Type B pancreatic cell (in vitro differentiated cells): ENCODE measurements at regions not wholly inside any gene's neighbourhood (a gene's known extent, or its start where the extent isn't known, plus 50 kb on each side); places are given as distances from the start of the nearest gene placed in this dataset.

ENCODE experiments used
- DNase-seq: peaks from one replicate; pipeline ENCODE4 v3.0.0; 2021; ENCODE audit warnings: mixed read lengths; ENCODE audit not compliant: unreplicated experiment; ENCODE audit errors: extremely low spot score
- H3K27ac Mint-ChIP-seq: 2 replicates; pipeline ENCODE4 v1.8.0; 2021; ENCODE audit warnings: mild to moderate bottlenecking, mixed read lengths
- H3K27me3 Mint-ChIP-seq: 2 replicates; pipeline ENCODE4 v1.8.0; 2021; ENCODE audit warnings: mixed read lengths
- H3K36me3 Mint-ChIP-seq: 2 replicates; pipeline ENCODE4 v1.8.0; 2021; ENCODE audit warnings: mixed read lengths
- H3K4me1 Mint-ChIP-seq: one replicate; pipeline ENCODE4 v1.8.0; 2021; ENCODE audit warnings: mixed read lengths; ENCODE audit not compliant: unreplicated experiment
- H3K4me3 Mint-ChIP-seq: 2 replicates; pipeline ENCODE4 v1.8.0; 2021; ENCODE audit warnings: mild to moderate bottlenecking, mixed read lengths
- H3K9me3 Mint-ChIP-seq: 2 replicates; pipeline ENCODE4 v1.8.0; 2021; ENCODE audit warnings: mixed read lengths
- TF ChIP-seq, protein P1 (sequence below): fragments of 200-600 bp; sonication (generic); conservative IDR thresholded peaks from 2 replicates; pipeline ENCODE4 v1.5.0; 2021; ENCODE audit warnings: antibody characterized with exemption, mild to moderate bottlenecking

DNA sequence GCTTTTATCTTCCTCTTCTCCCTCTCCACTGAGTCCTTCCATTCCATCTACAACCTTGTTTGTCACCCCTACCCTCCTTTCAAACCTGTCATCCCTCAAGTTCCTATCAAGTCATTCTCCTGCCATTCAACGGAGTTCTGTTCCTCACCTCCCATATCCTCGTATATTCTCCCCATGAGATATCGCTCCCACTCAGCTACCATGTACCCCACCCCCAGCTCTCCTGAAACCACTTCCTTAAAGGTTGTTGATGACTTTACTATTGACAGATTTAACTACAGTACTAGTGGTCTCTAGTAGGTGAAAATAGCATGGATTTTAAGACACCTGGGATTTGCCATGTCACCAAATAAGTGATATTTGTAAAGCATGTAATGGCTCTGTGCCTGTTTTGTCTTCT, 107.4 kb upstream of the BARHL2 start:
- H3K9me3 Mint-ChIP-seq: no peaks in the 10 kb centered on the region
- no peaks in the 10 kb centered on the region for H3K4me1 Mint-ChIP-seq
- DNase-seq: no peak
- peaks cover 62% of the 10 kb centered on the region for H3K27me3 Mint-ChIP-seq
- H3K27ac Mint-ChIP-seq: no peak overlapping the region
- no peak overlapping the region for H3K4me3 Mint-ChIP-seq
- no peaks in the 10 kb centered on the region for H3K36me3 Mint-ChIP-seq
- TF ChIP-seq, protein P1, sequence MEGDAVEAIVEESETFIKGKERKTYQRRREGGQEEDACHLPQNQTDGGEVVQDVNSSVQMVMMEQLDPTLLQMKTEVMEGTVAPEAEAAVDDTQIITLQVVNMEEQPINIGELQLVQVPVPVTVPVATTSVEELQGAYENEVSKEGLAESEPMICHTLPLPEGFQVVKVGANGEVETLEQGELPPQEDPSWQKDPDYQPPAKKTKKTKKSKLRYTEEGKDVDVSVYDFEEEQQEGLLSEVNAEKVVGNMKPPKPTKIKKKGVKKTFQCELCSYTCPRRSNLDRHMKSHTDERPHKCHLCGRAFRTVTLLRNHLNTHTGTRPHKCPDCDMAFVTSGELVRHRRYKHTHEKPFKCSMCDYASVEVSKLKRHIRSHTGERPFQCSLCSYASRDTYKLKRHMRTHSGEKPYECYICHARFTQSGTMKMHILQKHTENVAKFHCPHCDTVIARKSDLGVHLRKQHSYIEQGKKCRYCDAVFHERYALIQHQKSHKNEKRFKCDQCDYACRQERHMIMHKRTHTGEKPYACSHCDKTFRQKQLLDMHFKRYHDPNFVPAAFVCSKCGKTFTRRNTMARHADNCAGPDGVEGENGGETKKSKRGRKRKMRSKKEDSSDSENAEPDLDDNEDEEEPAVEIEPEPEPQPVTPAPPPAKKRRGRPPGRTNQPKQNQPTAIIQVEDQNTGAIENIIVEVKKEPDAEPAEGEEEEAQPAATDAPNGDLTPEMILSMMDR: no peak

DNA sequence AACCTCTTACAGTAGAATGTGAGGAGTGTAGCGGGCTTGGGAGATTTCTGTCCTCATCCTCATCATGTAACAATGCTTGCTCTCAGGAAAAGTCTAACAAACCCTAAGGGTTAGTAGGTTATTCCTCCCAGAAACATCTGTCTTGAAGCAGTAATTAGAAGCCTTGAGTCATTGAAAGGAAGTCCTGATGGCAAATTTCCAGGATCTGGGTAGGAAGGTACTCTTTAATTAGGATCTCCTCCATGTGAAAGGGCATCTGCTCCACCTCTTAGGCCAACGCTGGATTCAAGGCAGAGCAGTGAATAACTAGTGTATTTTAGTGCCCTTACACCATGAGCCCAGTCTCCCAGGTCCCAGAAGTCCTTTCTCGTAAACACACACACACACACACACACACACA, 106.6 kb upstream of the BARHL2 start:
- no peak overlapping the region for H3K27ac Mint-ChIP-seq
- H3K9me3 Mint-ChIP-seq: no peaks in the 10 kb centered on the region
- H3K36me3 Mint-ChIP-seq: no peaks in the 10 kb centered on the region
- DNase-seq: no peak
- no peaks in the 10 kb centered on the region for H3K4me1 Mint-ChIP-seq
- H3K4me3 Mint-ChIP-seq: no peak overlapping the region
- TF ChIP-seq, protein P1: no peak
- peaks cover 54% of the 10 kb centered on the region for H3K27me3 Mint-ChIP-seq

DNA sequence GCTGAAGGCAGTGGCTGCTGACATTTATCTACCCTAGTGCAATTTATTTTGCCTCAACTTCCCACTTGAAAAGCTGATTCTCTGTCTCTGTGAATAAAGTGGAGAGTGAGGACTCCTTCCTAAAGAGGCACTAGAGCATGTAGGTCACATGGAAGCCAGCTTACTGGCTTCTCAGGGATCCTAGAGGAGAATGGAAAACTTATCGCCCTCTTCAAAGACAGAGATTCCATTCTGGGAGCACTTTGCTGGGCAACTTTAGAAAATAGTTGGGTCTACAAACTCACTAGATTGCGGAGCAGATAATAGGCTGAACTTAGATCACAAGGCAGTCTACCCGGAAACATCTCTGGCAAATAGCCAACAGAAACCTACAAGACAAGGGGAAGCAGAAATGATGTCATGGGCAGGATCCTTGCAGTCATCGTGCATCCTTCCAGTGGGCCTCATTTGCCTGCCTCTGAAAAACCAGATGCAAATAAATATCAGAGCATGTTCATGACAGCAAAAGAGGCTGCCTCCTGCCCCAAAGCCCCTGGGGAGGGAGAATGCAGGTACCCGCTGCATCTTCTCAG, 104.8 kb upstream of the BARHL2 start:
- DNase-seq: no peak
- no peaks in the 10 kb centered on the region for H3K9me3 Mint-ChIP-seq
- peaks cover 45% of the 10 kb centered on the region for H3K27me3 Mint-ChIP-seq
- no peaks in the 10 kb centered on the region for H3K36me3 Mint-ChIP-seq
- no peaks in the 10 kb centered on the region for H3K4me1 Mint-ChIP-seq
- H3K27ac Mint-ChIP-seq: no peak overlapping the region
- TF ChIP-seq, protein P1: no peak
- H3K4me3 Mint-ChIP-seq: no peak overlapping the region

DNA sequence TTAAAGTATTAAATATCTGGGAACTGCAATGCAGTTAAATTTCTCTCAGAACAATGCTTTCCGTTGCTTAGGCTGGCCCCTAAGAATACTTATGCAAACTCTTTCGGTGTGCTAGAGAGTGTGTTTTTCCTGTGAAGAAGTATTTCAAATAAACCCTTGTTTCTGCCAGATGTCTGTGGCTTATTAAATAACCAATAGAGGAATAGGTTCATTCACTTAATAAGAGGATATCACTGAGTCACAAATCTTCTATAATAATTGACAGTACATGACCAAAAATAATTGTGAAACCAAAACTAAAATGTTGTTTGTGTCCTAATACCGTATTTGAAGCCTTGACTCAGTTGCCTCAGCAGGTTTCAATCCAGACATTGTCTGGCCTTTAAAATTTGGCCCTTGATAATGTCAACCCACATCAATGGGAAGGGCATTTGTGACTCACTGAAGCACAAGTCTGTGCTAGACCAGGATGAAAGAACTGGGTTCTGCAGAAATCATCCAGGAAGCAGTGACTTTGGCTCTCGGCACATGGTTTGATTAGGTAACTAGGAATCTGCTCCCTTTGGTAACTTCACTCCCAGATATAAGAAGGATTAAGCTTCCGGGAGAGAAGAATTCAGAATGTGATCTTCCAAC, 104.2 kb upstream of the BARHL2 start:
- no peaks in the 10 kb centered on the region for H3K9me3 Mint-ChIP-seq
- H3K36me3 Mint-ChIP-seq: no peaks in the 10 kb centered on the region
- TF ChIP-seq, protein P1: no peak
- H3K4me3 Mint-ChIP-seq: no peak overlapping the region
- peaks cover 45% of the 10 kb centered on the region for H3K27me3 Mint-ChIP-seq
- no peaks in the 10 kb centered on the region for H3K4me1 Mint-ChIP-seq
- no peak for DNase-seq
- no peak overlapping the region for H3K27ac Mint-ChIP-seq

DNA sequence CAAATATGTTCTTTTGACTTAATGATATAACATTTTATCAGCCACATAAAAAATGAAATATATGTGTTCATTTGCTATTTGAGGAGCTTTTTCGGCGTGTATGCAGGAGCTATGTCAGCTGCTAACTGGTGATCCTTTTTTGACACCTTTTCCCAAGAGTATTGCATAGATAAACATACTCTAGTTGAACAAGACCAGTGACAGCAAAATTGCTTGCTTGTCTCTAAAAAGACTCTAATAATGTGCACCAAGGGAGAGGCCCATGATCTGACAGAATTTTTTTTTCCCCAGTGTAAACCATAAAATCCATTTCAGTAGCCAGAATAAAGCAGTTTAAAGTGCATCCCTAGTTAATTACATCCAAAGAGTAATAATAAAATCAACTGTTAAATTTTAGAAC, 103.6 kb upstream of the BARHL2 start:
- Mint-ChIP-seq H3K36me3 (no peaks in the 10 kb centered on the region), H3K4me3 (no peak overlapping the region), H3K27ac (no peak overlapping the region), H3K9me3 (no peaks in the 10 kb centered on the region), H3K4me1 (no peaks in the 10 kb centered on the region), H3K27me3 (peaks cover 48% of the 10 kb centered on the region)
- DNase-seq: no peak
- TF ChIP-seq, protein P1: no peak
